ENCODE measurements at regions not wholly inside any gene's neighbourhood (a gene's known extent, or its start where the extent isn't known, plus 50 kb on each side); places are given as distances from the start of the nearest gene placed in this dataset.

- no peak for DNase-seq
Observed at GRCh38 chr12:89975574-89975973, 266.9 kb upstream of the ATP2B1 start.

- DNase-seq = no peak
Observed at GRCh38 chr12:89971880-89972279, 263.2 kb upstream of the ATP2B1 start.

- no peak for DNase-seq
Observed at GRCh38 chr12:89970722-89971121, 262.1 kb upstream of the ATP2B1 start.

GRCh38 chr12:89969093-89969492, 260.5 kb upstream of the ATP2B1 start:
- no peak for DNase-seq

GRCh38 chr12:89968151-89968700, 259.6 kb upstream of the ATP2B1 start:
- DNase-seq = no peak

GRCh38 chr12:89966495-89967240, 258.0 kb upstream of the ATP2B1 start:
- DNase-seq = no peak

GRCh38 chr12:89965993-89966392, 257.4 kb upstream of the ATP2B1 start:
- DNase-seq = no peak

- no peak for DNase-seq
Observed at GRCh38 chr12:89962648-89963047, 254.0 kb upstream of the ATP2B1 start.

- no peak for DNase-seq
Observed at GRCh38 chr12:89960607-89961394, 252.2 kb upstream of the ATP2B1 start.

- DNase-seq = no peak
Observed at GRCh38 chr12:89960011-89960507, 251.4 kb upstream of the ATP2B1 start.

GRCh38 chr12:89959179-89959578, 250.5 kb upstream of the ATP2B1 start:
- DNase-seq = no peak

GRCh38 chr12:89954259-89954658, 245.6 kb upstream of the ATP2B1 start:
- no peak for DNase-seq

- no peak for DNase-seq
Observed at GRCh38 chr12:89951694-89952060, 243.0 kb upstream of the ATP2B1 start.

GRCh38 chr12:89951050-89951693, 242.5 kb upstream of the ATP2B1 start:
- DNase-seq = no peak

GRCh38 chr12:89950421-89950820, 241.8 kb upstream of the ATP2B1 start:
- no peak for DNase-seq

GRCh38 chr12:89949457-89950195, 241.0 kb upstream of the ATP2B1 start:
- peak; percentile 19 for DNase-seq

GRCh38 chr12:89948271-89949175, 239.9 kb upstream of the ATP2B1 start:
- no peak for DNase-seq

GRCh38 chr12:89947437-89948270, 239.0 kb upstream of the ATP2B1 start:
- no peak for DNase-seq

- DNase-seq = no peak
Observed at GRCh38 chr12:89946518-89947135, 238.0 kb upstream of the ATP2B1 start.

- no peak for DNase-seq
Observed at GRCh38 chr12:89945123-89945522, 236.5 kb upstream of the ATP2B1 start.
